GM21390 (cell line): ENCODE measurements at regions not wholly inside any gene's neighbourhood (a gene's known extent, or its start where the extent isn't known, plus 50 kb on each side); places are given as distances from the start of the nearest gene placed in this dataset.
A peak's percentile ranks its signal among the peaks of the same experiment; 100 is the strongest.
"Not testable (repeated sequence)": the region's sequence is repeated elsewhere in the genome, so short reads cannot be mapped to it uniquely, and the experiment has no call there.

Source experiments
- ATAC-seq: cut with Tn5 transposase; IDR thresholded peaks from one replicate; pipeline ENCODE4 v1.9.1; 2021; ENCODE audit not compliant: unreplicated experiment

DNA sequence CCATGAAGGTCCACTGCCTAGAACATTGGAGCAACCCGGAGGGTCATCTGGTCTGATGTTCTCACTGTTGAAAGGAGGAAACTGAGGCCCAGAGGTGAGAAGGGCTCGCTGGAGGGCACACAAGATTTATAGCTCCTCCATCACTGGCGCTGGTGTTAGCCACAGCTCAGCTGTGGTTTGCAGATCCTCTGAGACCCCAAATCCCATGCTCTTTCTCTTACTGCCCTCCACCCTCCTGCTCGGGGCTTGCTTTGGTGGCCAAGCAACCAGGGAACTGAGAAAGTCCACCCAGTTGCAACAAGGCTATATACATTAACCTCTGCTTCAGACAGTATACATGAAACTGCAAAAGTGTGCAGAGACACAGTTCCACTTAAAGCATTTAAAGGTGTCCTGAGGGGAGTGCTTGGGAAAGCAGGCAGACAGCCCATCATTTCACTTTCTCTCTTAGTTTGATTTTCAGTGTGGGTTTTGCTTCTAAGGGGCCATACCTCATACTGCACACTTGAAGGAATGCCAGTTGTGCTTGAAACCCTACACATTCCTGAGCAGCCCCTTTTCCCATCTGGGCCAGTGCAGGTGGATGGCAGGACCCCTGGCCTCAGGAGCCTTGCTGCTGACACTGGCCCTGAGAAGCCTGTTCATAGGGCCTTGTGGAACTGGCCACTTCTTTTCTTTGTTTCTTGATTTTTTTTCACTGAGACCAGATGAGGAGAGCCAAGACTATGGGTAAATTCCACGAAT, 347.6 kb downstream of the CDC5L start:
- no peak for ATAC-seq

DNA sequence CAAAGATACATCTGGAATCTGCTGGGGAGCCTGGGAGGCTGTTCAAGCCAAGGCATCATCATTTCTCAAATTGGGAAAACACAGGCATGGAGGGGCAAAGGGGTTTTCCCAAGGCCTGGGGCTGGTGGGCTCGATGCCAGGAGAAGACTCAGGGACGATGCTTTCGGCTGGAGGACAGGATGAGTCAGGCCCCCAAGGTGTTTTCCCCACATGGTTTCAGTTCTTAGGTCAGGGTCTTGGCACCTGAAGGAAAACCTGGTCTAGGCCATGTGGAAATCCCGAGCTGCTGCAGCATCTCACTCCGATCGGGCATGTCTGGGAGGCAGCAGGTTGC, 348.1 kb downstream of the CDC5L start:
- peak; percentile 50 for ATAC-seq

DNA sequence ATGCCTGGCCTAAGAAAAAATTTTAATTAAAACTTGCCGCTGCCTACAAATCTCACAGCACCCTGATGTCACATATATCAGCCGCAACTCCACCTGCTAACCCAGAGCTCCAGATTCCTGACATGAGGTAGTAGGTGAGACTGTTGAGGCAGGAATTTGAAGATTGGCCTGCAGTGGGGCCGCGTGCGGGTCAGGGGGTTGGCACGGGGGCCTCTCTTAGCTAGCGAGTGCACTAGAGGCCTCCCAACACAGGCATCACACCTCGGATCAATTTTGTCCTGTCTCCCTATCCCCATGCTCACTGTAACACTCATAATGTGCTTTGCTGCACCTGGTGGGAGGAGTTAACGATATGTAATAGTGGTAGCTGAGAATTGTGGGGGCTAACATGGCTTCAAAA, 349.8 kb downstream of the CDC5L start:
- no peak for ATAC-seq

DNA sequence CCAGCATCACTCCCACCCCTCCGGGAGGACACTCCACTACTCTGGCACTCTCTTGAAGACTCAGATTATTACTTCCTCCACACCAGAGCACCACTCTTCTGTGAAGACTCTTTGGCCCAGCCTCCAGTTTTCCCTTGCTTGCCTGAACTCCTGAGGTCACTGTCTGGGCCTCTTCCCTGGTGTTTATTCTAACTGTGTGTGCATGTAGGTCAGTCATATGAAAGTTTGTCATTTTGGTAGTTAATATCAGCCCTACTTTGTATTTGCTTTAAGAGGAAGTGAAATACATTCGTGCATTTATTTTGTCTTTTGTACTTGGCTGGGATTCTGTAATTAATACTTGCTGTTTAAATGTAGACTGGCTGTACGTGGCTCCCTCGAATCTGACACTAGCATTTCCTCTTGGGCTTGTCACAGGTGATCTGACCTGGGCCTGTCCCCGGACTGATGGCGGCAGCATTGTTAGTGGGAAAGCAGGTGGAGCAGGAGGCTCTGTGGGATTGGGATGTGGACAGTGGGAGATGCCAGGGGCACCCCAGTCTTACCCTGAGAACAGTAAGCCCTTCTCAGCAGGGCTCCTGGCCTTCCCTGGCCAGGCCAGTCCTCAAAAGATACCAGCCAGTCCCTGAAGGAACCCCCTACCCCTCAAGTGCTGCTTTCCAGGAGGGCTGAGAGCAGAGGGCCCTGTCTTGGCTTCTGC, 350.5 kb downstream of the CDC5L start:
- ATAC-seq, result no peak

DNA sequence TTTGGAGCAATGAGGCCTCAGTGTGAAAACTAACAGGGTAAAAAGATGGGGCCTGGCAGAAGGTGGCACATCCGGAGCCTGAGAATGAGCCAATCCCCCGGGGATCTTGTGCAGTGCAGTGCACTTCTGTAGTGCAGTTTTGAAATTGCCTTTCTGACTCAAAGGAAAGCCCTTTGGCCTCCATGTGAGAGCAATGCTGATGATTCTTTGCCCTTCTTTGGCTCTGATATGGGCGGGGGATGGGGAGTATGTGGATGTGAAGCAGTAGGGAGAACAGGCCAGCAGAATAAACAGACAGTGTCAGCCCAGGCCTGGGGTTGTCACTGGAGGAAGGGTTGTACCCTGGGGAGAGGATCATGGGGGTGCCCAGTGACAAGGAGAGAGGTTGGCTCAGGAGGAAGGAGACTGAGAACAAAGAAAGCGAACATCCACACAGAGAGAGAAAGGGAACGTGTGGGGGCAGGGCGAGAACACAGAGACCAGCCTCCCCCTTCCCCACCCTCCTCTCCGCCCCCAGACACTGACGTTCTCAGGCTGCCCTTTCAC, 351.2 kb downstream of the CDC5L start:
- ATAC-seq, result no peak

DNA sequence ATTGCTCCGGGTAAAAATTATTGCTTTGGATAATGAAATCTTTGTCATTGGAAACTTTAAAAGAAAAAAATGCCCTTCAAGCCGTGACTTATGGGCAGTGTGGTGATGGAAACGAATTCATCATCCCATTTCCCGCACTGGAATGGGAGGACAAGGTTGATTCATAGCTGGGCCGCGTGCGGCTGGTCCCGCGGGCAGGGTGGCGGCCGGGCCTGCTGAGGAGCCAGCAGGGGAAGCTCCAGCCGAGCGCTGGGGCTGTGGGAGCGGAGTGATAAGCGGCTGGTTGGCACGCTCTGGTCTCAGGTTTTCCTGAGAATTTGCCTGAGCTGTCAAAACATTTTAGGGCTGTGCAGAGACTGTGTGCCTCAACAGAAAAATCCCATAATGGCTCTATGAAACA, 351.7 kb downstream of the CDC5L start:
- no peak for ATAC-seq

DNA sequence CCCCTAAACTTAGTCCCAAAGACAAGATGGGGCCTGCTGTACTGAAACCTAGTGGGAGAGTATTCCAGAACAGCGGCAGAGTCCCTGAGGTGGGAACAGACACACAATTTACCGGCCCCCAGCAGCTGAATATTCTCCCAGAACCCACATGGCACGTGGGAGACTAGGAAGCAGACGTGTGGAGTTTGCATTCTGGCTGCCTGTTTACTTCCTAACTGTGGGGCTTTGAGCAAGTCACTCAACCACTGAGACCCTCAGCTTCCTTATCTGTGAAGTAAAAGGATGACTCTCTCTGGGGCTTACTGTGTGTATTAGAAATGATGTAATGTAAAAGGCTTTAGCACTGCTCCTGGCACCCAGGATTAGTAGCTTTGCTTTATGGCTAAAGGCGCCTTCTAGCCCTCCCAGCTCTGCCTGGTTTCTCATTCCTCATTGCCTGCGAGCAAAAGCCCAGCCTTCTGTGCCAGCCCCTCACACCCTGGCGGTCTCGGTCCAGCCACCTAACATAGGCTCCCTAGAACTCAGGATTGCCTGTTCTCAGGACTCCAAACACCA, 353.1 kb downstream of the CDC5L start:
- ATAC-seq, result no peak

DNA sequence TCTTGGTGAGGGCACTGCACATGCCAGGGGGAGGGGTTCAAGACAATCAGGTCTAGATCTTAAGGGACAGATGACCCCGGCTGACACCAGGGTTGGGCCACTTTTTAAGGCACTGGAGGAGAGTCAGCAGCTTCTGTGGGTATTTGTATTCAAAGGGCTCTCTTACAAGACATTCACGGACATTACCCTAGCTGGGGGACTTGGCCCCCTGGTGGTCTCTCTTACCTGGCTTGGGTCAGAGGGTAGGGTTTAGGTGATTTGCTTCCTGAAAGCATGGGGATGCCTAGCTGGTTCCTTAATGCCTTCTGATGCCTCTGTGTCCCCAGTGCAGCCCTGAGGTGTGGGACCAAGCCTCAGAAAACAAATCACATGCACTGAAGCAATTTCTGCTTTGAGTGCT, 354.7 kb downstream of the CDC5L start:
- ATAC-seq, result no peak

DNA sequence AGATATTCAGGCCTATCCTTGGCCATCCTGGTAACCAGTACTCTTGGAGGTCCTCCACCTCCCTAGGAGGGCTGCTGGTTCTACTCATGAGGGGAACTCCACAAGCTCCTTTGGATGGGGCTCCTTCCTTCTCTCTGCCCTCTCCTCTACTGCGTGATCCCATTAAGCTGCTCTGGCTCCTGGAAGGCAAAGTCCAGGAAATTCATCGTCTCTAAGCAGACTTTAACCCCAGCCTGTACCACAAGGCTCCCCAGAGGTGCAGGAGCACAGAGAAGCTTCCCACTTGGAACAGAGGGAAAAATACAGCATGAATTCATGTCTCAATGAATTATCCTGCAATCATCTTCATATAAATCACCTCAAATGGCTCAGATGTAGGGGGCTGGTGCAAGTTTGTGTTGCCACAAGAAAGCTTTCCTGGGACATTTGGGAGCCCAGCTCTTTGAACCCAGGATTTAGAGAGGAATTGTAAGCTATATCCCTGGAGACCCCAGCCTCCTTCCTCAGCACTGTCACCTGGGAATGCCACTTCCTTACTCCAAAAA, 355.4 kb downstream of the CDC5L start:
- ATAC-seq, result no peak

DNA sequence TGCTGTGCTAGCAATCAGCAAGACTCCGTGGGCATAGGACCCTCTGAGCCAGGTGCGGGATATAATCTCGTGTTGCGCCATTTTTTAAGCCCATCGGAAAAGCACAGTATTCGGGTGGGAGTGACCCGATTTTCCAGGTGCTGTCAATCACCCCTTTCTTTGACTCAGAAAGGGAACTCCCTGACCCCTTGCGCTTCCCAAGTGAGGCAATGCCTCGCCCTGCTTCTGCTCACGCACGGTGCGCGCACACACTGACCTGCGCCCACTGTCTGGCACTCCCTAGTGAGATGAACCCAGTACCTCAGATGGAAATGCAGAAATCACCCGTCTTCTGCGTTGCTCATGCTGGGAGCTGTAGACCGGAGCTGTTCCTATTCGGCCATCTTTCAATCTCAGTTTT, 372.6 kb downstream of the CDC5L start:
- ATAC-seq, result not testable (repeated sequence)

DNA sequence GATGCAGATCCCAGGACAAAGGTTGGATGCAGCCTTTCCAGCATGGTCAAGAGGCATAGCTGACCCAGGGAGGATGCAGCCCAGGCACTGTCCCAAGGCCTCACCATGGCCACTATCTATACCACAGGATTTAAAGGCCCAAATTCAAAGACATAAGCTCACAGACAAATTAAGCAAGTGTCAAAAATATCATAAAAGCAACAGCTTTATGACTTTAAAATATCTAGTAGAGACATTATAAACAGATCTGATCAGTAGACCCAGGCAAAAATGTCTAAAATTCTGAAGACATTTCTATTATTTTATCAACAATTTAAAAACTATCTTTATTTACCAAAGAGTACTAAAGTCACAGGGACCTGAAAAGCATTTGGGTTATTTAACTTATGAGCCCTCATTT, 373.5 kb downstream of the CDC5L start:
- ATAC-seq, result no peak

DNA sequence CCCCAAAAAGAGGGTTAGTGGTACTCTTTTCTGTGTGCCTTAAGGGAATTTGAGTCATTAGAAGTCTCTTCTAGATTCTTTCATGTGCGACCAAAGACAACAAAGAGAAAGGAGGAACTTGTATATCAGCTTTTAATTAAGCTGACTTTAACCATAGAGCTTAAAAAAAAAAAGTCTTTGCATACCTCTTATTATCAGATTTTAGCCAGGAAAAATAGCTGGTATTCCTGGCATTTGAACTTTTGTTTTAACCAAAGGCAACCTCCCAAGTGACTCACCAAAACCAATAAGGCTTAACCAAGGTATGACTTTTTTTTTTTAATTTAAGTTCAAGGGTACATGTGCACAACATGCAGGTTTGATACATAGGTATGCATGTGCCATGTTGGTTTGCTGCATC, 375.0 kb downstream of the CDC5L start:
- no peak for ATAC-seq

DNA sequence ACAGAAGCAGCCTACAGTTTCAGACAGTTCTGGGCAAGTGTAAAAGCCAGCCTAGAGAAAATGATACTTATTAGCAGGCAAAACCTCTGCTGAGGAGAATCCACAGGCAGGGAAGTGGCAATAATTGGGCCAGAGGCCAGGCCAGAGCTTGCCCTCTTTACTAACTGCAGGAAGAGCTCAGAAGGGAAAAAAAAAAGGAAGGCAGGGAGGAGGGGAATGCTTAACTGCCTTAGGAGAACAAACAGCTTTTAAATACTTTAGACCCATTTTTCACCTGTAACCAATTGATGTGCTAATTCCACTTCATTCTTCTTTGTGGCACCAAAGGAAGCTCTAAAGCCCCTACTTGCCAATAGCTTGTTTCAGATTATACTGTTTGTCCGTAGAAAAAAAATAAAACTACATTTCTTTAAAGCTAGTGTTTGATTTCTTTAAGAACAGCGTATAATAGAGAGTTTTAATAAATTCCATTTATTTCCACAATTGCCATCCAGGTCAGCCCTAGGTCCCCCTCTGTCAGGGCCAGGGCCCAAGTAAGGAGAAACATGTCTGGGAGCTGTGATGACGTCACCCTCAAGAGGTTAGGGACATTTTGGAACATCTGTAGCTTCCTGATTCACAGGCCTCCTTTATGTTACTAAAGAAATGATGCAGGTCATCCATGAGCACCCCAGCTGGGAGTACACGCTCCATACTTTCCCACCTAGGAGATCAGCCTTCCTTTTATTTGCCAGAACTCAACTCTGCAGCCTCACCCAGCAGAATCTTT, 384.3 kb downstream of the CDC5L start:
- no peak for ATAC-seq

DNA sequence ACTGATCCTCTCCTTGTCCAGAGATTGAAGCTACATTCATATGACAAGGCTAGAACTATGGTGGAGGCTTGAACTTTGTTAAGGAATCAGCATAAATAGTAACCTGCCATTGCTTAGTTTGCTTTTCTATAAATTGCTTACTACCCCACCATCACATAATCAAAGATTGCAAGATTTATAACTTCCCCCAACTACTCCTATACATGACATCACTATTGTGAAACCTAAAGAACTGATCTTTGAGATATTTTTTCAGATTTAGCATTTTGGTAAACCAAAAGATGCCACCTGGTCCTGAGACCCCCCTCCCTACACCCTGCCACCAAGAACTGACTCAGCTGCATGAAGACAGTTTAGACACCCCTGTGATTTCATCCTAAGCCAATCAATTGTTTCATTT, 385.3 kb downstream of the CDC5L start:
- ATAC-seq, result no peak

DNA sequence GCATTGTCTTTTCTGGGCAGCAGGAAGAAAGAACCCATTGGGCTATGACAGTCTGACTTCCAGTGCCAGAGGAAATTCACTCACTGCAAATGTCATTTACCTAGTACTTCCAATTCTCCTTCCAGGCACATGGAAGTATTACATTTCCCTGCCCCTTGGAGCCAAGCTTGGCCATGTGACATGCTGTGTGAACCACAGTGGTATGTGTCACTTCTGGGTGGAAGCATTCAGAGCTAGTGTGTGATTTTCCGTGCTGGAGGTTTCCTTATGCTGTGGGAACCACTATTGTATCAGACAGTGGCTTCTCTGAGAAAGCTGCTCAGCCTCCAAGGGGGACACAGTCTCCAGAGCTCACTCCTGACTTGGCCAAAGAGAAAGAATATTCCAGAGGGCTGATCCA, 387.6 kb downstream of the CDC5L start:
- no peak for ATAC-seq

DNA sequence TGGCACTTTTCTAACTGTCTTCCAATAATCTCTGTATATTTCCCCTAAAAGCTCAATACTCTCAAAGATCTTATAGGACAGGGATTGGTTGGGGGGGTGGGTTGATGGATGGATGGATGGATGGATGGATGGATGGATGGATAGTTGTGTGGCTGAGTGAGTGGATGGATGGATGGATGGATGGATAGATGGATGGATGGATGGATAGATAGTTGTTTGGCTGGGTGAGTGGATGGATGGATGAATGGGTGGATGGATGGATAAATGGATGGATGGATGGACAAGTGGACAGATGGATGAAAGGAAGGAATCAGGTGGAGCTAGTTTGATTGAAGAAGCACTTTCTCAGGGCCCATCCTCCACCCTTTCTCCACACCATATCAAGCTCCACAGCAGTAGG, 388.8 kb downstream of the CDC5L start:
- no peak for ATAC-seq

DNA sequence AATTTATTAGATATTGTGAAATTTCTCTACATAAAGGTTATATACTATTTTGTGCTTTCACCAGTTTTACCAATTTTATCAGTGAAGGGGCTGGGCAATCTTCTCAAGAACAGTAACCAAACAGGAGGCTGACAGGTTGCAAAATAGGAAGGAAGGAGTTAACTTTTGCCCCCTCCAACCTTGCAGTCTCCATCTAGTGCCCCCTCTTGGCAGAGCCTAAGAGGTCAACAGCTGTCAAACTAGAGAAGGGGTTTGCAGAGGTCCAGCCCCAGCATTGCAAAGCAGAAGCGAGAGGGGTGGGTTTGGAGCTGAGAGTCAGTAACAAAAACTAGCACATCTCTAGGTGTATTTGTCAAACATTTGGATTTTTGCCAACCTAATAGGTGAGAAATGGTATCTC, 391.0 kb downstream of the CDC5L start:
- no peak for ATAC-seq
